Dendritic cell treated with granulocyte-macrophage colony-stimulating factor and Interleukin-4, amounts not matched to agents 40 ng/mL and 50 ng/mL, for 4 days (primary cell): ENCODE measurements at regions not wholly inside any gene's neighbourhood (a gene's known extent, or its start where the extent isn't known, plus 50 kb on each side); places are given as distances from the start of the nearest gene placed in this dataset.
"Not testable (repeated sequence)": the region's sequence is repeated elsewhere in the genome, so short reads cannot be mapped to it uniquely, and the experiment has no call there.

Experiments
- H3K27ac Mint-ChIP-seq: one replicate; pipeline ENCODE4 v1.8.0; 2022; ENCODE audit warnings: mild to moderate bottlenecking, mixed read lengths
- H3K27me3 Mint-ChIP-seq: one replicate; pipeline ENCODE4 v1.8.0; 2022; ENCODE audit warnings: mild to moderate bottlenecking, mixed read lengths
- H3K36me3 Mint-ChIP-seq: one replicate; pipeline ENCODE4 v1.8.0; 2022; ENCODE audit warnings: low read depth, mixed read lengths
- H3K4me1 Mint-ChIP-seq: one replicate; pipeline ENCODE4 v1.8.0; 2022; ENCODE audit warnings: low read depth, mixed read lengths
- H3K4me3 Mint-ChIP-seq: one replicate; pipeline ENCODE4 v1.8.0; 2022; ENCODE audit warnings: mild to moderate bottlenecking, moderate library complexity, mixed read lengths
- H3K9me3 Mint-ChIP-seq: one replicate; pipeline ENCODE4 v1.8.0; 2022; ENCODE audit warnings: mixed read lengths
- intact Hi-C: fragments of 100-400 bp; cut with micrococcal nuclease; formaldehyde crosslinking; loops from one replicate; pipeline ENCODE4 v1.15.0; 2022

DNA sequence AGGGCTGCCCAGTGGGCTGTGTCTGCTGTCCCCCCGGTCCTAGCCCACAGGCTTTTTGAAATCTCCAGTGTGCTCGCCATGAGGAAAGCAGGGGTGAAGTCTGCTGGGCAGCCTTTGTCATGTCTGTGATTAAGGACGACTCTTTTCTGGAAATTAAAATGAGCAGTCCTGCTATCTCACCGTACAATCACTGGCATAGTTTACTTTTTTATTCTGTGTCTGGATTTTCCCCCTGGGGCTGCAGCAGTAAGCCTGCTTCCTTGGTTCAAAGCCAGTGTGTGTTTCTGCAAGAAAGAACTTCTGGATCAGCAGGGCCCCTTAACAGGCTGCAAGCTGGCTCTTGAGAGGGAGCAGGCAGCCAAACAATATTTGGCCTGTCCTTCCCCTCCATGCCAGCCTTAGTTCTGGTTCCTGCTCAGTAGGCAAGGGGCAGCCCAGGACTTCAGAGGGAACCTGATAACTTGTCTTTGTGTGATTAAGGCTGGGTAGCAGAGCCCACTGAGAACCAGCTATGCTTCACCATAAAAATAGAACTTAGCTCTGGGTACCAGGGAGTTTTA is 310.1 kb upstream of the PLGLB2 start:
- intact Hi-C loops, H3K27me3 Mint-ChIP-seq, H3K36me3 Mint-ChIP-seq, H3K9me3 Mint-ChIP-seq, H3K27ac Mint-ChIP-seq, H3K4me3 Mint-ChIP-seq: not testable (repeated sequence)
- peaks cover 20% of the 10 kb centered on the region for H3K4me1 Mint-ChIP-seq

DNA sequence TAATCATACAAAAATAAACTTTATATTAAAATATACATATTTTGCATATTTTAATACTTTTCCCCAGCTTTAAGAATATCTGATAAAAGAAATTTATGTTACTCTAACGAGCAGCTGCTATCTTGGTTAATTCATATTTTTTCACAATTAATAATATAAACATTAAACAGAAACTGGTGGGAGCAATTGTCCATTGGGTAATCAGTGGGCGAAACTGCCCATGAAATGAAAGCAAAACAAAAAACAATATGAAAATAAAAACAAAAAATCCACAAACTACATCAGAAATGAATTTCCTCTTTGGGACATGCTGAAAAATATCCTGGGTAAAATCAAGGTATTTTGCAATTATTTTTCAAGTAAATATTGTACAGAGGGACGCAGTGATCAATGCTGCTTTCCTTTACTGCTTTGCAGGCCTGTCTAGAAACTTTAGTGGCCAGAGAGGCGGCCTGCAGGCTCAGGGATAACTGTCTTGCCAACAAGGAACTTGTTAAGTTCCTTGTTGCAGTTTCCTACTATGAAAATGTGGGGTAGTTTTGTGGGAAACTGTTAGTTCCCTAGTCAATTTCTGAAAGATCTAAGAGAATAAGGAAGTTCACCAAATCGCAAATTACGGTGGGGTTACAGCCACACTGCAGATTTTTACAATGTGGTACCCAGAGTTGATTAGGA is 309.0 kb upstream of the PLGLB2 start:
- Mint-ChIP-seq H3K27ac (peak overlapping the region; percentile 34), H3K4me1 (peaks cover 20% of the 10 kb centered on the region)
- H3K36me3 Mint-ChIP-seq, H3K9me3 Mint-ChIP-seq, H3K27me3 Mint-ChIP-seq, intact Hi-C loops, H3K4me3 Mint-ChIP-seq: not testable (repeated sequence)

DNA sequence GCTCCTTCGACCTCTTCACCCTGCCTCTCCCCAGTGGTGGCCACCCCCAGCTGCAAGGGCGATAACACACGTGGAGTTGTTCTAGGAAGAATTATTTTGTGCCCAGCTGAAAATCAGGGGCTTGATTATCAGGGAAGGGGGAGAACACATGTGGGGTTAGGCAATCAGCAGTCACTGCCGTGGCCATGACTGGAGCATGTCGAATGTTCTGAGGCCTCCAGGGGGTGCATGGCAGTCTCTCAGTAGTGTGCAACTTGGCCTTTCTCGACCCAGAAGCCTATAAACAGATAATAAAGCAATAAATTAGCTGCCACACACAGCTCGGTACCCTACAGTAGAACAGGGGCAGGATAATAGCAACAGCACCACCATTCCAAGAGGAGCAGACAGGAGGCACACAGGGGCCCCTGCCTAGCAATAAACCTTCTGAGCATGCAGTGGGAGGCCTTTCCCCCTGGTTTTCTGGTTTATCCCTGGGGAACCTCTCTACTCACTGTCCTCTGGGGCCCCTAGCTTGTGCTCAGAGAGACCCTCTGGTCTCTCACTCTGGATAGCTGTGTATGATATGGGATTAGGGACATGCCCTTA is 308.2 kb upstream of the PLGLB2 start:
- H3K27me3 Mint-ChIP-seq, H3K9me3 Mint-ChIP-seq, intact Hi-C loops, H3K4me3 Mint-ChIP-seq, H3K36me3 Mint-ChIP-seq: not testable (repeated sequence)
- Mint-ChIP-seq H3K4me1 (peaks cover 20% of the 10 kb centered on the region), H3K27ac (peak overlapping the region; percentile 34)

DNA sequence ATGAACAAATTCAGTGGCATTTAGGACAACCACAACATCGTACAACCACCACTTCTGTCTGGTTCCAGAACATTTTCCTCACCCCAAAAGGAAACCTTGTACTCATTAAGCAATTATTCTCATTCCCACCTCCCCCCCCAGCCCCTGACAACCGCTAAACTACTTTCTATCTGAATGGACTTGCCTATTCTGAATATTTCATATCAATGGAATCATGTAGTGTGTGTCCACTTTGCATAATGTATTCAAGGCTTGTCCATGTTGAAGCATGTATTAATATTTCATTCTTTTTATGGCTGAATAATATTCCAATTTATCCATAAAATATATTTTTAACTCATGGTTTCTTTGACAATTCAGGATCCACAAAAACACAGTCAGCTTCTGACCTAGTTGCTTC is 307.2 kb upstream of the PLGLB2 start:
- H3K27ac Mint-ChIP-seq, H3K9me3 Mint-ChIP-seq, H3K27me3 Mint-ChIP-seq, intact Hi-C loops, H3K36me3 Mint-ChIP-seq, H3K4me3 Mint-ChIP-seq: not testable (repeated sequence)
- peaks cover 20% of the 10 kb centered on the region for H3K4me1 Mint-ChIP-seq

DNA sequence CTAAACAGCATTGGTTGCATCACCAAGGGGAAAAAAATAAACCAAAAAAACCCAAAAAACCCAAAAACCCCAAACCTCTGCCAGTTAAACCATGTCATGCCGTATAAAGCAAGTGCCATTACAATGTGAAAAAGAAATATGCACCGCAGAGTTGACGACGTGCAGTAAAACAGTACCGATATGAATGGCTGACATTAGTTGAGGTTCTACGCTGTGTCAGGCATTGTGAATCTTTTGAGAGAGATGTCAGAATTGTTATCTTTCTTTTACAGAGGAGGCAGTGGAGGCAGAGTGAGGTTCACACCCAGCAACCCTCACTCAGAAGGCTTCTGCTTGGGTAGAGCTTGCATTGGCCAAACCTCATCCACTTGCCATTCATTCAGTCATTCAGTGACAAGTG is 306.5 kb upstream of the PLGLB2 start:
- not testable (repeated sequence) for H3K27ac Mint-ChIP-seq

DNA sequence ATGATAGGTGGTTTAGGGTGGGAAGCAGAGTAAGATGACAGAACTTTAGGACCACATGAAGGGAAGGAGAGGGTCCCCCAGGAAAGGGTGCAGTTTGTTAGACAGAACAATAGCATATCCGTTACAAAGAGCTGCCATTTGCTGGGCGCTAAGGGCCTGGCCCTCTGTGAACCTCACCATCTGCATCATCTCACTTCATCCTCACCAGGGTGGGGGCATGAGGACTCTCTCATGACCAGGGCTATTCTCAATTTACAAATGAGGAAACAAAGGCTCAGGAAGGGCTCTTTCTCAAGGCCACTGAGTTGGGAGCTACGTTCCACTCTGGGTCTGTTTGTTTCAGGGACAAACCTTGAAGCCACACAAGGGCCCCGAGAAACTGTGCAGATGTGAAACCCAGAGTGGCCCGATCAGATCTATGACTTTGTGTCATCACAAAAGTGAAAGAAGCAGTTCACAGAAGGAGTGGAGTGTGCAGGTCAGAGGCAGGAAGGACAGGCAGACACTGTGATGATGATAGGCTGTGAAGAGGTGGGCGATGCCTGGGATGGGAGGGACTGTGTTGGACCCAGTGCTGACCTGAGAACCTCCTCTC is 304.8 kb upstream of the PLGLB2 start:
- intact Hi-C loops, H3K27me3 Mint-ChIP-seq, H3K36me3 Mint-ChIP-seq, H3K9me3 Mint-ChIP-seq, H3K27ac Mint-ChIP-seq, H3K4me3 Mint-ChIP-seq: not testable (repeated sequence)
- peaks cover 15% of the 10 kb centered on the region for H3K4me1 Mint-ChIP-seq

More for the DNA sequence above, 306.5 kb upstream of the PLGLB2 start:
- H3K4me1 Mint-ChIP-seq, result peaks cover 20% of the 10 kb centered on the region
- intact Hi-C loops, H3K36me3 Mint-ChIP-seq, H3K27me3 Mint-ChIP-seq, H3K9me3 Mint-ChIP-seq, H3K4me3 Mint-ChIP-seq: not testable (repeated sequence)

DNA sequence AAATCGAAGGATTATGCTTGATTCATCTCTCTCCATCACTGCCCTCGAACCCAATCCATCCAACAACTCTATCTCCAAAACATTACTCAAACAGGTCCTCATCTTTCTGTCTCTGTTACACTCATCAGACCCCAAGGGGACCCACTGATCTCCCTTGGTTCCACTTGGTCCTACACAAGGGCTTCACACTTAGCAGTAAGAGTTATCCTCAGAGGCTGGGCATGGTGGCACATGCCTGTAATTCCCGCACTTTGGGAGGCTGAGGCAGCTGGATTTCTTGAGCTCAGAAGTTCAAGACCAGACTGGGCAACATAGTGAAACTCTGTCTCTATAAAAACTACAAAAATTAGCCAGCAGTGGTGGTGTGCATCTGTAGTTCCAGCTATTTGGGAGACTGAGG is 302.9 kb upstream of the PLGLB2 start:
- H3K27ac Mint-ChIP-seq, H3K4me1 Mint-ChIP-seq, H3K36me3 Mint-ChIP-seq, H3K4me3 Mint-ChIP-seq, H3K27me3 Mint-ChIP-seq, H3K9me3 Mint-ChIP-seq, intact Hi-C loops: not testable (repeated sequence)

DNA sequence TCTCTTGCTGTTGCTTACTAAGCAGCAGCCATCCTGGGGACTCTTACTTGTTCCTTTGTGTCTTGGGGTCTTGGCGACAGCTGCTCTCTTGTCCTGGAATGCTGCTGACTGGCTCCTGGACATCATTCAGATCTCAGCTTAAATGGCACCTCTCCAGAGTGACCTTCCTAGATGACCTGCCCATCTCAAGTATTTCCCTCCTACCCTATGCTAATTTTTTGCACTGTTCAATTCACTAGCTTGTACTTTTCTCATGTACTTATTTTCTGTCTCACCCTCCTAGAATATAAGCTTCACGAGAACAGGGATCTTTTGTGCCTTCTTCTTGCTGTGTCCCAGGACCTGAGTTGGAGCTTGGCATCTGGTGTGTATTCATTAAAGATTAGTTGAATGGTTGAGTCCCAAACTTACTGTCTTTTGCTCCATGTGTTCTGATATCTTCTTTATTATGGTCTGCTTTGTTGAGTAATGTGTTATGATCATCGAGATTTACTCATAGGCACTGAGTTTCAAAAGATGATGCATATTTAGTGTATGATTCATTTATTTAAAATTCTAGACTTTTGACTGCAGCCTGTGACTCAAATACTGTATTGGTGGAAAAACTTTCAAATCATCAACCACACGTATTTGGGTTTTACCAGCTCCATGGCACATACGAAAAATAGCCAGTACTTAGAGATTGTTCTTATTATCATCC is 302.1 kb upstream of the PLGLB2 start:
- not testable (repeated sequence) for H3K27me3 Mint-ChIP-seq, H3K4me3 Mint-ChIP-seq

DNA sequence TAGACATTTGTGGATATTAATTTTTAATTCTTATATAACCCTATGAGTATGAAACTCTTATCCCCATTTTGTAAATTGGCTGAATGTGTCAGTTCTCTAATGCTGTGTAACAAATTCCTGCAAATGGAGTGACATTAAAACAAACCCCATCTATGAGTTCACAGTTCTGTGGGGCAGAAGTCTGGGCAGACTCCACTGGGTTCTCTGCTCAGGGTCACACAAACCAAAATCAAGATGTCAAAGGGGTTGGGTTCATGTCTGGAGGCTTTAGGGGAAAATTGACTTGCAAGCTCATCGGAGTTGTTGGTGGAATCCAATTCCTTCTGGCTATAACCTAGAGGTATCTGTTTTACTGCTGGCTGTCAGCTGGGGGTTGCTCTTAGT is 301.6 kb upstream of the PLGLB2 start:
- H3K27me3 Mint-ChIP-seq, intact Hi-C loops, H3K36me3 Mint-ChIP-seq, H3K4me1 Mint-ChIP-seq, H3K9me3 Mint-ChIP-seq, H3K4me3 Mint-ChIP-seq, H3K27ac Mint-ChIP-seq: not testable (repeated sequence)

More for the DNA sequence above, 302.1 kb upstream of the PLGLB2 start:
- intact Hi-C loops, H3K27ac Mint-ChIP-seq, H3K4me1 Mint-ChIP-seq, H3K36me3 Mint-ChIP-seq, H3K9me3 Mint-ChIP-seq: not testable (repeated sequence)

DNA sequence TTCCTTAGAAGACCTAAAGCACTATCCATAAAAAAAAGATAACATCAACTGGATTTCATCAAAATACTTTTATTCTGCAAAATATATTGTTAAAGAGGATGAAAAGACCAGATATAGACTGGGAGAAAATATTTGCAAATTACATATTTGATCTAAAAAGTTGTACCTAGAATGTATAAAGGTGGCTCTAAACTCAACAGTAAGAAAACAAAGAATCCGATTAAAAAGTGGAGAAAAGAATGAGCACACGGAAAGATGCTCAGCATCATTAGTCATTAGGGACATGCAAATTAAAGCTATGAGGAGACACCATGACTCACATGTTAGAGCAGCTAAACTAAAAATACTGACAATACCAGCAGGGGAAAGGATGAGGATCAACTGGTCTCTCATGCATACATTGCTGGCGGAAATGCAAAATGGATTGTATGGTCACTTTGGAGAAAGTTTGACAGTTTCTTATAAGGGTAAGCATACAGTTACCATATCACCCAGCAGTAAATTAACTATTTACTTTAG is 298.4 kb upstream of the PLGLB2 start:
- H3K9me3 Mint-ChIP-seq, H3K4me3 Mint-ChIP-seq, intact Hi-C loops, H3K27me3 Mint-ChIP-seq, H3K36me3 Mint-ChIP-seq, H3K27ac Mint-ChIP-seq, H3K4me1 Mint-ChIP-seq: not testable (repeated sequence)

DNA sequence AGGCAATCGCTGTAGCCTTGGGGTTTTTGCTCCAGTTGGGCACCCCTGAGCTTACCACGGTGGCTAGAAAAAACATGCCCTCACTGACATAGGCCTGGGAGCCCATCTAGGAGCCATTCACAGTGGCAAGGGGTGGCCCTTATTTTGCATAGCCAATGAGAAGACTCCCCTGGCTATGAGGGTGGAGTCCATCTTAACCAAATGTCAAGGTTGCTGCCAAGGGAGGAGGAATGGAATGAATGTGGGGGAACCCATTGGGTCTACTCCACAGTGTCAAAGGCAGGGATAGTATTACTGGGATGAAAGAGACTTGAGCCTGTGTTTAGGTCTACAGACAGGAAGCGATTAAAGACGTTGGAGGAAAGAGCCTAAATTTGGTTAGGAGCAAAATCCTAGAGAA is 295.7 kb upstream of the PLGLB2 start:
- H3K27ac Mint-ChIP-seq, H3K9me3 Mint-ChIP-seq, H3K4me1 Mint-ChIP-seq, intact Hi-C loops, H3K4me3 Mint-ChIP-seq, H3K36me3 Mint-ChIP-seq, H3K27me3 Mint-ChIP-seq: not testable (repeated sequence)

DNA sequence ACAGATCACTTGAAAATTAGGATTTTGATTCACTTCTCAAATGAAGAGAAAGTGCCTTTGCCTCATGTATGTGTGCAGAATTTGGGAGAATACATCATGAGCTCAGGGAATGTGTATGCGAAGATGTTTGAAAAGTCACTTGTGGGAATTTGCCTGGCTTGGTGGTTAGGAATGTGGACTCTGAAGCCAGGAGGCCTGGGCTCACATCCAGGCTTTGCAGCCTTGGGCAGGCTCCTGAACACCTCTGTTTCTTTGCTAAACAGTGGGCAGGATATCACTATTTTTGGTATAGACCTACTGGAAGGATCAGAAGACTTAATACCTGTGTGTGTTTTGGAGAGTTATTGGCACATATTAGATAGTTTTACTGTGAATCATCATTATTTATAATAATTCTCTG is 295.0 kb upstream of the PLGLB2 start:
- H3K4me3 Mint-ChIP-seq, H3K27ac Mint-ChIP-seq, intact Hi-C loops: not testable (repeated sequence)

DNA sequence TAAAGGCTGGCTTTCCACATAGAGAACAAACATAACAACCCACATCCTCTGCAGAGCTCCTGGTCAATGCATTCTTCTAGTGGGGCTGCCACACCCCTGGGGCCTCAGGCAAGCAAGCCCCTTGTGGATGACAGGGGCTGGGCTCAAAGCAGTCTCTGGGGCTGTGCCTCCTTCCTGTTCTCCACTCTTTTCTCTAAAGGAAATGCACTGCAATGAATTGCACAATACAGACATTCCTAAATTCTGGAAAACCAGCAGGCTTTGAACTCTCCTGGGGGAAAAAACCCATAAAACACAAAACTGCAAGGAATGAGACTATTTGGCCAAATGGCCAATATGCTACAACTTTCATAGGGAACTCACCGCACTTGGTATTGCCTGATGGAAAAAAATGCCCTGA is 293.9 kb upstream of the PLGLB2 start:
- H3K27ac Mint-ChIP-seq, H3K27me3 Mint-ChIP-seq, H3K9me3 Mint-ChIP-seq, H3K4me3 Mint-ChIP-seq, H3K36me3 Mint-ChIP-seq, intact Hi-C loops, H3K4me1 Mint-ChIP-seq: not testable (repeated sequence)

More for the DNA sequence above, 295.0 kb upstream of the PLGLB2 start:
- H3K4me1 Mint-ChIP-seq, H3K9me3 Mint-ChIP-seq, H3K36me3 Mint-ChIP-seq, H3K27me3 Mint-ChIP-seq: not testable (repeated sequence)

DNA sequence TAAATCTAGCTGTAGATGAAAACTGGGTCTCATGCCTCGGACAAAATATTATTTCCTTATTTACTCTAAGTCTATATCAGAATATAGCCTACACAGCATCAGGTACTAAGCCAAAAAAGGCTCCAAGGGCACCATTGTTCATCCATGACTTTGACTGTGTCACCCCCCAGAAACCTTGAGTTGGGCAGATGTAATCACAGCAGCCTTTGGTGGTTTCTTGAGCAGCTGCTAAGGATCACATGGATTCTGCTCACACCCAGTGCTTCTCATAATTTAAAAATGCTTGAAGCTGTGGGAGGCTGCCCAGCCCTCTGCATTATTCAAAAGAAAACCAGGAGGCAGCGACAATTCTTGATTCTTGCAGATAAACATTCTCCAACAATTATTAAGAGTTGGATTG is 293.5 kb upstream of the PLGLB2 start:
- H3K36me3 Mint-ChIP-seq, H3K27ac Mint-ChIP-seq, H3K27me3 Mint-ChIP-seq, H3K9me3 Mint-ChIP-seq, H3K4me3 Mint-ChIP-seq, H3K4me1 Mint-ChIP-seq, intact Hi-C loops: not testable (repeated sequence)
